HG02610 (cell line): ENCODE measurements at regions not wholly inside any gene's neighbourhood (a gene's known extent, or its start where the extent isn't known, plus 50 kb on each side); places are given as distances from the start of the nearest gene placed in this dataset.

Experiments used
- ATAC-seq: cut with Tn5 transposase; IDR thresholded peaks from one replicate; pipeline ENCODE4 v1.9.1; 2021; ENCODE audit warnings: mild to moderate bottlenecking, moderate library complexity; ENCODE audit not compliant: unreplicated experiment

DNA sequence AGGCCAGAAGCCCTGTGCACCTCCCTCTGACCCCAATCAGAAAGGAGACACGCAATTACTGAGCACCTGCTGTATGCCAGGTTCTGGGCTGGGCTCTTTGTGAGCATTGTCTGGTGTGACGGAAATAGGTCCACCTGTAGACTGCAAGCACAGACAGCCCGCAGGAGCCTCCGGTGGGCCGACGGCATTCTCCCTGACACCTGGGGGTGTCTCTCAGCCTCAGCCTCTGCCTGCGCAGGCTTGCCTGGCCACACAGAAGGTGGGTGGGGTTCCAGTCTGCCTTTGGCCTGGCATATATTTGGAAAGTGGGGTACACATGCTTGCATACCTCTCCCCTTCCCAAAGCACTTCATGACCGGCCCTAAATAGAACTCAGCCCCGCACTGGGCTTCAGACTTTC lies 129.3 kb downstream of the BUD13 start:
- ATAC-seq: no peak

- no peak for ATAC-seq
These were observed 129.9 kb downstream of the BUD13 start for GRCh38 chr11:116642902-116643301.

GRCh38 chr11:116642481-116642880 lies 130.3 kb downstream of the BUD13 start:
- ATAC-seq: no peak

DNA sequence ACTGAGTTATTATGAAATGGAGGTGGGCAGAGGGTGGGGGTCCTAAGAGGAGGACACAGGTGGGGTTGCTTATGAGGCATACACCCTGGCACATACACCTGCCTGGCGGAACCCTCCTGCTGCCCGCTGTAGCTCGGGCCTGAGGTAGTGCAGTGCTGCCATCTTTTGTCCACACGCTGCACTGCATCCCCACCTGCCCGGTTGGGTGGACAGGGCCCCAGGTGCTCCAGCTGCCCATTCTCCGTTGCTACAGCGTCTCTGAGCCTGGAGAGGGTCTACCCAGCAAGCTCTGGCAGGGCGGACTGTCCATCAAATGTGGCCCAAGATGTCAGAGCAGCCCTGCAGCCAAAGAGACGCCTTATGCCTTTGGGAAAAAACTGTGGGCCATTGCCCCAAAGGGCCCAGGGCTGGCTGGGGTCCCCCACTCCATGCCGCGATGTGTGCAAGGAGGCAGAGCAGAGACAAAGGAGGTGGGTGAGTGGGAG lies 131.2 kb downstream of the BUD13 start:
- no peak for ATAC-seq

- ATAC-seq: no peak
These were observed 132.0 kb downstream of the BUD13 start for GRCh38 chr11:116640641-116641402.

DNA sequence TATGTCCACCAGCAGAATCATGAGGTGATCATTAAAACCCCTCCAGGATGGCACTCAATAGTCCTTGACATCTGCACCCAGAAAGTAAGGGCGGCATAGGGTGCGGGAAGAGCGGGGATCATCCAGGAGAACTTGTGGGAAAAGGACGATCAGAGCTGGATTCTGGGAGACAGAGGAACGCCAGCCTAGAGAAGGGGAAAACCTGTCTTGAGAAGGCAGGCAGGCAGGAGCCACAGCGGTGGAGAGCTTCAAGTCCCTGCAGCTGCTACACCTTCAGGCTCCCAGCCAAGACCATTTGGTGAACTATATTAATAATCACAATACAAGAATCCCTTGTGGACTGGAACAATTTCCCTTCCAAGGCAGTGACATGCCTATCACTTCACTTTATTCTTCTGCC lies 134.3 kb downstream of the BUD13 start:
- ATAC-seq: no peak

DNA sequence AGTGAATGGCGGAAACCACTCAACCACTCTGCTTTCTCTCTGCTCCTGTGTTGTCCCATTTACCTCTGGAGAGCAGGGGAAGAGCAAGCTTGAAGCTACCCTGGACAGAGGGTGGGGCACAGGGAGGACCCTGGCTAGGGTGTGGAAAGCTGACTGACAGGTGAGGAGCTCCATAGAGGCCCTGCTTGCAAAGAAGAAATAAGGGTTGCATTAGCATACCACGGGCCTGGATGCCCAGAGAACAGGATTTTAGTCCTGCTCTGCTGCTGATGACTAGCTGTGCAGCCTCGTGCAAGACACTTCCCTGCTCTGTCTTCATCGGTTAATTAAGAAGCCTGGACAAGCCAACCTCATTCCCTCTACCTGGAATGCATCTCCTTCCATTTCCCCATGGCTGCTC lies 135.0 kb downstream of the BUD13 start:
- ATAC-seq: no peak

DNA sequence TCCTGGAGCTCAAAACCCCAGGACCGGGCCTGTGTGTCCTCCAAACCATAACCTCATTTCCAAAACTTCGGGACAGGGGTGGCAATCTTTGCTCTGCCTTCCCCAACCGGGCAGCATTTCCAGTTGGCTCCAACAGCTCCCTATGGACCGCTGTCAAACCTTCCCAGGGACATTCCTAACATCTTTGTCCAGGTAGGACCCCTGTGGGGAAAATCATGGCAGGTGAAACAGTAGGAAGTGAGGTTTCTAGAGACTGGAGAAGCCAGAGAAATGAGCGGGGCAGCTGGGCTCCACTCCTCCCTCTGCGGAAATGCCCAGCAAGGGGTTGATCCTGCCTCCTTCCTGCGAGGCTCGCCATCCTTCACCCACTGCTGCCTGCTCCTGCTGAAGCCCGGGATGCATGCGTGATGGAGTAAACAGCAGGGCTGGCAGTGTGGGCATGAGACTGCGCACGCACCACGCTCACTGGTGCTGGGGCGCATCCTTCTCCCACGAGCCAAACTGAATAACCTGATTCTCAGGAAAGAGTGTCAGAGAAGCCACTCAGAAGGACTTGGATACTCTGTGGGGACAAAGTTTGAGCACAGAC lies 136.4 kb downstream of the BUD13 start:
- no peak for ATAC-seq

DNA sequence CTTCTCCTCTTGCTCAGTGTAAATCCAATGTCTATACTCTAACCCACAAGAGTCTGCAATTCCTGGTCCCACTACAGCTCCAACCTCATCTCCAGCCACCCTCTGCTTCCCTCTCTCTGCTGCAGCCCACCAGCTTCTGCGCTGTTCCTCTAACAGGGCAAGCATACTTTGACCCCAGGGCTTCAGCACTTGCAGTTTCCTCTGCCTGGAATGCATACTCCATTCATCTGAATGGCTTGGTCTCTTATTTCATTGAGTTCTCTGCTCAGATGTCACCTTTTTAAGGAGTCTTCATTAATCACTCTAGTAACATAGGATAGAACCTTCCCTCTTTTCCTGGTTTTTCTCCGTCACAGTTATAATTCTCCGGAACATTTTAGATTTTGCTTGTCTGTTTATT lies 141.6 kb downstream of the BUD13 start:
- no peak for ATAC-seq

GRCh38 chr11:116618461-116618860 lies 154.3 kb downstream of the BUD13 start:
- no peak for ATAC-seq

GRCh38 chr11:116615211-116615865 lies 157.4 kb downstream of the BUD13 start:
- ATAC-seq: no peak

- ATAC-seq: no peak
These were observed 158.2 kb downstream of the BUD13 start for GRCh38 chr11:116614306-116615210.

DNA sequence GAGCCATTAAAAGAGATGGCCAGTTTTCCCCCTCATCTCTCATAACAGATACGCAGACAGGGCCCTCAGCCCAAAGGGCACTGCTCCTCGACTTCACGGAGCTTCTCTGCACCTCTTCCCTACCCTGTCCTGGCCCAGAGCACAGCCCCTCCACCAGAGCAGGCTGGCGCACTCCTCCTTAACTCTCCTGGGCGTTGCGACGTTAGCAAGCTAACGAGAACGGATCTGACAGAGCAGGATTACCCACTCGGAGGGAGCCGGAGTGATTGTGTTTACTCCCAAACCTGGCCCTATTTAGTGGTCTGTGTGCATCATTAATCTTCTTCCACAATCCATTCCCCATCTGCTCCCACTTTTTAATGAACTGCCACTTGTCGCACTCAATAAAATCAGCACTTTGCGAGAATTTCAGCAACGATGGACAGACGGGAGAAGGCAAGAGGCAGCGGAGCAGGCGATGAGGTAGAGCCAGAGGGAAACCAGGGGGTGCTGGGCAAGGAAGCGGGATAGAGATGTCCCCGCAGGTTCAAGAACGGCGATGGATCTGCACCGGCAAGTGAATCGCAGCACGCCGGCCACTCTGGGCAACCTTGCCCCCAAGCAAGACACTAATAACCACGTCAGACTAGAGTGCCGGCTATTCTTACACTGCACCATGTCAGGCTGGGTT lies 159.4 kb downstream of the BUD13 start:
- no peak for ATAC-seq

DNA sequence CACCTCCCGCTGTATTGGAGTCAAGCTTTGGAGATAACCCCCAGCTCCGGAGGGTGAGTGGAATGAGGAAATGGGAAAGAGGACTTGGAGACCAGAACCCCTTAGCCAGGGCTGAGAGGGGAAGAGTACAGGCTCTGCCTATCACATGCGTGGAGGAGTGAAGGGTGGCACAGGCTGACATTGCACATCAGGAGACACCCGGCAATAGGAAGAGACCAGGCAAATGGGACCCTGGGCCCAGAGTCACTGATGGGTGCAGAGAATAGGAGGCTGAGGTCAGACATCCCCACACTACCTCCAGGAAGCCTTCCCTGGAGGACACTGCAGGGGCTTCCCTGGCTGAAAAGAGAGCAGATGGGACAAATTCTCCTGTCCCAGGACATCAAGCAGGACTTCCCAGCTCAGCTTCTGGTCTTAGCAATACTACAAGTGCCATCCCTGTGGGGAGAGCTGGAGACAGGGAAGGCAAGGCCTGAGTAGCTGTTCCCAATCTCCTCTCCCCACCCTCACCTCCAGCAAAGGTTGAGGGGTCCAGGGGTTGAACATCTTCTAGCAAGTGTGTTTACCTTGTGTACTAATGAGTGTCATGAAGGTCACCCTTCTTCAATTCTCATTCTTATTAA lies 160.7 kb downstream of the BUD13 start:
- no peak for ATAC-seq

GRCh38 chr11:116610190-116610589 lies 162.6 kb downstream of the BUD13 start:
- no peak for ATAC-seq

GRCh38 chr11:116607027-116607426 lies 165.8 kb downstream of the BUD13 start:
- ATAC-seq: no peak

DNA sequence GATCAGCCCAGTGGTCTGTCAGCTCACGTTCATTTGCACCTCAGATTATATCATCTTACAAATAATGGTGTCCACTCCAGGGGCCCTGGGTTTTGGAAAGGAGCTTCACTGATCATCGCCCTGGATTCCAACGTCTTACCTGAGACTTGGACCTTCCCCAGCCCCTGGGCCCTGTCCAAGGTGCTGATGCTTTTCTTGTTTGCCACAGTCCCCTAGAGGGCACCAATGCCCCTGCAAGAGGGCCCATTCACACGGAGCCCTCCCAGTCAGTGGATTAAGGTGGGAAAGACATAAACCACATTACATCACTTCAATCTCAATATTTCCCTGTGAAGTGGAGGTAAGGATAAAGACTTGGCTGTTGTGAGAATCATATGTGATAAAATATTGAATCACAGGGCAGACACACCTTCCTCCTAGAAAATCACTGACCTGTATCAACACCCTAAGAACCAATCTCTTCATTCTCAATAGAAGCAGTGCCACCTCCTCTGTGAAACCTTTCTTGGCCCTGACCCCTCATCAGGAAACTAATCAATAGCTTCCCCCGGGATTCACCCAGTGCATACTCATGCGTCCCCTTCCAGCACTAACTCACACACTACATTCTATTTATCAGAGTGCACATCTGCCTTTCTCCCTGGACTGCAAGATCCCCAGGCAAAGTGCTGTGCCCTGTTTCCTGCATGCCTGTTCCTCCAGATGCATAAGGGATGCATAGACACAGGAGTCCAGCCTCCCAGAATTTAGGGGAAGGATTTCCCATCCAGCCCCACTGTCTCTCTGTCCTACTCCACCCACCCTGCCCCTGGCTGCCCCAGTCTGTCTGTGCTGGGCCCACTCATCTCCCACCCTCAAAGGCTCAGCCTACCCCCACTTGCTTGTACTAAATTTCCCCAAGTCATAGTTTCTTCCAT lies 167.0 kb downstream of the BUD13 start:
- ATAC-seq: no peak

DNA sequence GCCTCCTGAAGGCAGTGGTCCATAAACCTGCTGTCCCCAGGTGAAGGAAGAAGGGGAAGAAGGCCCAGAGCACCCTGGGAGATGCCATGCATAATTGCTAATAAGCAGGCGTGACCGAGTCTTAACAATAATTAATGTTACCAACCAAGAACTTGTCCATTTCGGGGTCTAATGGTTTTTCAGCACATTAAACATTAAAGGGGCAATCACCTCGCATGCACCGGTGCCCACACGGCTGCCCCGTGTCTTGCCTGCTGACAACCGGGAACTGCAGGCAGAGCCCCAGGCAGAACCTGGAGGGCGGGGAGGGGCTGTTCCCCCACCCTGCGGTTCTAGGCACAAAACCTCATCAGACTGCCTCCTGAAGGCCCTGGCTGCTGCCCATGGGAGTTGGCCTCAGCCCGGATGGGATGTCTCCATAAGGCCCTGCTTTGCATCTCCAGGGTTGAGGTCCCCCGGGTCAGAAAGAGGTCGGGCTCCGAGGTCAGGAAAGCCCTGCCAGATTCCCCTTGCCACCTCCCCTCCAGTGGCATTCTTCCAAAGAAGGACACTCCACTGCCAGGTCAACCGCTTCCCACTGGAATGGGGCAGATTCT lies 169.0 kb downstream of the BUD13 start:
- no peak for ATAC-seq

GRCh38 chr11:116602637-116602942 lies 170.2 kb downstream of the BUD13 start:
- no peak for ATAC-seq
